Bronchial epithelial cell (primary cell): ENCODE measurements at regions not wholly inside any gene's neighbourhood (a gene's known extent, or its start where the extent isn't known, plus 50 kb on each side); places are given as distances from the start of the nearest gene placed in this dataset.

Source experiments
- DNase-seq: peaks from one replicate; pipeline ENCODE4 v3.0.0-alpha.2; 2010; ENCODE audit warnings: low read depth
- FAIRE-seq: peaks from 2 replicates; lab custom pipeline; 2011; peaks lifted over from hg19 to GRCh38; lab: Jason Lieb, UNC
- H3K27me3 ChIP-seq: 2 replicates; pipeline ENCODE4 v1.5.1; 2011; ENCODE audit warnings: low read length; ENCODE audit not compliant: control insufficient read depth, insufficient read depth
- H3K36me3 ChIP-seq: 2 replicates; pipeline ENCODE4 v1.5.1; 2011; ENCODE audit warnings: low read length; ENCODE audit not compliant: control insufficient read depth, insufficient read depth
- H3K4me3 ChIP-seq: 2 replicates; pipeline ENCODE4 v1.5.1; 2011; ENCODE audit warnings: mild to moderate bottlenecking, low read depth, low read length, control low read depth
- TF ChIP-seq, protein P1 (sequence below): IDR thresholded peaks from 2 replicates; pipeline ENCODE4 v1.5.1; 2011; ENCODE audit warnings: mild to moderate bottlenecking, moderate library complexity, low read length, control low read depth, inconsistent platforms; ENCODE audit not compliant: insufficient read depth, severe bottlenecking

DNA sequence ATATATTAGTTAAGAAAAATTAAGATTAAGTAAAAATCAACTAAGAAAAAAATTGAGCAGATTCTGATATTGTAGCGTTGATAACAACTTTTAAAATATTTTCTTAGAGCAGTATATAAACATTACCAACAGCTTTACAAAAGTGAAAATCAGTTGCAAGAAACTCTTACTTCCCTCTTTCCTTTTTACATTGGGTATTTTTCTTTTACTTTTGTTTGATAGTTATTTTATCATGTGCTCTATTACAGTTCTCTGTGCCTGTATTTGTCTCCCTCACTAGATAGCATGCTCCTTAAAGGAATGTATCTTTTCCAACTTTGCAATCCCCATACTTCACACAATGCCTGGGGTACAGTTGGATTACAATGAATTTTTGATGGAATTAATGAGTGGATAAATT lies 87.5 kb upstream of the P3H2 start:
- TF ChIP-seq, protein P1, sequence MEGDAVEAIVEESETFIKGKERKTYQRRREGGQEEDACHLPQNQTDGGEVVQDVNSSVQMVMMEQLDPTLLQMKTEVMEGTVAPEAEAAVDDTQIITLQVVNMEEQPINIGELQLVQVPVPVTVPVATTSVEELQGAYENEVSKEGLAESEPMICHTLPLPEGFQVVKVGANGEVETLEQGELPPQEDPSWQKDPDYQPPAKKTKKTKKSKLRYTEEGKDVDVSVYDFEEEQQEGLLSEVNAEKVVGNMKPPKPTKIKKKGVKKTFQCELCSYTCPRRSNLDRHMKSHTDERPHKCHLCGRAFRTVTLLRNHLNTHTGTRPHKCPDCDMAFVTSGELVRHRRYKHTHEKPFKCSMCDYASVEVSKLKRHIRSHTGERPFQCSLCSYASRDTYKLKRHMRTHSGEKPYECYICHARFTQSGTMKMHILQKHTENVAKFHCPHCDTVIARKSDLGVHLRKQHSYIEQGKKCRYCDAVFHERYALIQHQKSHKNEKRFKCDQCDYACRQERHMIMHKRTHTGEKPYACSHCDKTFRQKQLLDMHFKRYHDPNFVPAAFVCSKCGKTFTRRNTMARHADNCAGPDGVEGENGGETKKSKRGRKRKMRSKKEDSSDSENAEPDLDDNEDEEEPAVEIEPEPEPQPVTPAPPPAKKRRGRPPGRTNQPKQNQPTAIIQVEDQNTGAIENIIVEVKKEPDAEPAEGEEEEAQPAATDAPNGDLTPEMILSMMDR = no peak
- no peak for FAIRE-seq
- no peaks in the 10 kb centered on the region for H3K36me3 ChIP-seq
- no peaks in the 10 kb centered on the region for H3K27me3 ChIP-seq
- no peak for DNase-seq
- H3K4me3 ChIP-seq = no peak overlapping the region

DNA sequence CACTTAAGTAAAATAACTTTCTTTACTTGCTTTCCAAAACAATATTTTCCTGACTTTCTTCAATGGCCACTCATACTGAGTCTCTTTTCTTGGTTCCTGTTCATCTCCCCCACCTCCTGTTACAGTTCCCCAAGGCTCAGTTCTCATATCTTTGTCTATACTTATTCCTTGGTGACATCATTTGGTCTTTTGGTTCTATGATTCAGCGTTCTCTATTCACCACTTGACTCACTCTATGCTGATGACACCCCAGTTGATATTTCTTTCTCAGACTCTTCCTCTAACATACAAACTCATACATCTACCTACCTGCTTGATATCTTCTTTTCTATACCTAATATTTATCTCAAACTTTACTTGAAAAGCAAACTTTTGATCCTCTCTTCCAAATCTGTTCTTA lies 85.0 kb upstream of the P3H2 start:
- FAIRE-seq = no peak
- H3K36me3 ChIP-seq = no peaks in the 10 kb centered on the region
- H3K4me3 ChIP-seq = no peak overlapping the region
- no peaks in the 10 kb centered on the region for H3K27me3 ChIP-seq
- DNase-seq = peak; percentile 96
- TF ChIP-seq, protein P1 = no peak

- FAIRE-seq (no peak), DNase-seq (no peak)
- no peak overlapping the region for H3K4me3 ChIP-seq
- H3K27me3 ChIP-seq = no peaks in the 10 kb centered on the region
- H3K36me3 ChIP-seq = no peaks in the 10 kb centered on the region
- TF ChIP-seq, protein P1 = no peak
These were observed 83.5 kb upstream of the P3H2 start for GRCh38 chr3:190204200-190204599.

- TF ChIP-seq, protein P1 = no peak
- DNase-seq (no peak), FAIRE-seq (no peak)
- Histone ChIP-seq H3K36me3 (no peaks in the 10 kb centered on the region), H3K4me3 (no peak overlapping the region), H3K27me3 (no peaks in the 10 kb centered on the region)
These were observed 76.7 kb upstream of the P3H2 start for GRCh38 chr3:190197346-190197763.

DNA sequence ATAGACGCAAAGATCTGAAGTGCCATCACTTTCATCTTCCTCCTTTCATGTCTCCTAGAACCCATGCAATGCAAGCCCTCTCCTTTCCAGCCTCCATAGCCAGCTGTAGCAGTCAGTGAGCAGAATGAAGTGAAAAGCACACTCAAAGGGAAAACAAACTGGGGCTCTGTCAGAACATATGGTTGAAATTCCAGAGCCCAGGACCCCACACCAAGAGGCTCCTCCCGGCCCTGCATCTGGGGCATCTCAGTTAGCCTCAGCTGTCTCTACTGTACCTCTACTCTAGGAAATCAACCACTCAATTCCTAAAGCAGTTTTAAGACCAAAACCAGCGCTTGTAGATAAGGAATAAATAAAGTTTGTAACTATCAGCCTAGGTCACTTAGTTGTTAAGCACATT lies 73.8 kb upstream of the P3H2 start:
- Histone ChIP-seq H3K27me3 (no peaks in the 10 kb centered on the region), H3K36me3 (no peaks in the 10 kb centered on the region), H3K4me3 (no peak overlapping the region)
- DNase-seq = no peak
- TF ChIP-seq, protein P1 = no peak
- no peak for FAIRE-seq

GRCh38 chr3:190193210-190193609 lies 72.5 kb upstream of the P3H2 start:
- H3K36me3 ChIP-seq = no peaks in the 10 kb centered on the region
- FAIRE-seq = no peak
- H3K27me3 ChIP-seq = no peaks in the 10 kb centered on the region
- no peak overlapping the region for H3K4me3 ChIP-seq
- TF ChIP-seq, protein P1 = no peak
- DNase-seq = no peak
